ENCODE measurements at regions not wholly inside any gene's neighbourhood (a gene's known extent, or its start where the extent isn't known, plus 50 kb on each side); places are given as distances from the start of the nearest gene placed in this dataset.

DNA sequence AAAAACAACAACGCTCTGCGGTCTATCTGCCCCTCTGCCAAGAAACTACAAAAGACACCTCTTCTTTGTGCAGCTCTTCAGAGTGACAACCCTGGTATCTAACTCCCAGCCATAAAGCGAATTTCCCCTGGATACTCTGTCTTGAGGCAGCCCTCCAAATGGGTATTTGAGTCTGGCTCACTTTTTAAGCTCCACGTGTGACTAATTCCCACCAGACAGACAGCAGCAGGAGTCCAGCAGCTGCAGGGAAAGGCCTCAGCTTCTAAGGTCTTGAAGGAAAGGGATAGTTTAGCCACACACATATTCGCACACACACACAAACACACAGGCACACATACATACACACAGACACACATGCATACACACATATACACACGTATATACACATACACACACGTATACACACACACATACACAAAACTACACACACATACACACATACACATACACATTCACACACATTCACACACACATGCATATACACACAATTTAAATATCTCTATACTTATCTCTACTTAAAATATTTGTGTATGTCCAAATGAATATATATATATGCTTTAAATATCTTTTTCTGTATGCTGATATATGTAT is 188.8 kb downstream of the TSHZ3 start:
- TF ChIP-seq CTCF (IDR thresholded peaks at IDR 0.05), result no peak
- TF ChIP-seq POLR2A (IDR thresholded peaks at IDR 0.05), result no peak
- no peak for TF ChIP-seq EP300 (IDR thresholded peaks at IDR 0.05)
- no peak for TF ChIP-seq POLR2AphosphoS5 (IDR thresholded peaks at IDR 0.05)
